T-cell (primary cell): ENCODE measurements at regions not wholly inside any gene's neighbourhood (a gene's known extent, or its start where the extent isn't known, plus 50 kb on each side); places are given as distances from the start of the nearest gene placed in this dataset.
"Not testable (repeated sequence)": the region's sequence is repeated elsewhere in the genome, so short reads cannot be mapped to it uniquely, and the experiment has no call there.

Experiments
- ATAC-seq, 4 experiments: fragments of 200-7000 bp in 3 of 4; fragments of 150-1000 bp in 1 of 4; cut with Tn5 transposase; replicated peaks in 1 of 4; 1 replicate in 3 of 4; 2 replicates in 1 of 4; pipeline ENCODE4 v1.10.0; 2021; ENCODE audit warnings: moderate library complexity in 3 of 4, mild to moderate bottlenecking in 2 of 4, moderate number of reproducible peaks in 1 of 4
- CTCF ChIA-PET, 2 donors: fragments of 300-600 bp; sonication (Branson Sonifier 250); formaldehyde crosslinking; loops; one replicate each; lab custom pipeline; 2022; ENCODE audit warnings: antibody characterized with exemption in 2 of 2; lab: Charles Lee
- POLR2A ChIA-PET, 2 donors: fragments of 300-600 bp; sonication (Branson Sonifier 250); formaldehyde crosslinking; loops; one replicate each; lab custom pipeline; 2022; ENCODE audit warnings: antibody characterized with exemption in 2 of 2; lab: Charles Lee
- DNase-seq, 35 experiments: peaks; one replicate each; pipeline versions ENCODE4 v3.0.0 to v3.0.0-alpha.2; 2013 to 2023
- H3K27ac ChIP-seq: one replicate; pipeline ENCODE4 v1.5.1; 2013; ENCODE audit warnings: low read length
- H3K27me3 ChIP-seq, 2 experiments: replicated peaks in 1 of 2; 1 replicate in 1 of 2; 2 replicates in 1 of 2; pipeline versions ENCODE4 v1.6.1 to v1.7.0; 2013; ENCODE audit warnings: low read length in 1 of 2, mixed read lengths in 1 of 2; ENCODE audit not compliant: control insufficient read depth in 2 of 2, insufficient read depth in 2 of 2; ENCODE audit errors: extremely low read depth in 1 of 2
- H3K36me3 ChIP-seq, 2 donors: 1 replicate in 1 of 2; 2 replicates in 1 of 2; pipeline versions ENCODE4 v1.6.1 to v1.7.0; 2013; ENCODE audit warnings: low read length in 1 of 2; ENCODE audit not compliant: control insufficient read depth in 2 of 2, insufficient read depth in 1 of 2; ENCODE audit errors: extremely low read depth in 1 of 2
- H3K4me1 ChIP-seq, 2 experiments: 1 replicate in 1 of 2; 2 replicates in 1 of 2; pipeline versions ENCODE4 v1.6.1 to v1.7.0; 2013; ENCODE audit warnings: low read length in 2 of 2, mixed read lengths in 1 of 2; ENCODE audit not compliant: insufficient read depth in 2 of 2, control insufficient read depth in 1 of 2; ENCODE audit errors: extremely low read depth in 1 of 2
- H3K4me3 ChIP-seq, 2 donors: 1 replicate in 1 of 2; 2 replicates in 1 of 2; pipeline versions ENCODE4 v1.5.1 to v1.7.0; 2013; ENCODE audit warnings: mild to moderate bottlenecking in 2 of 2, low read length in 1 of 2, moderate library complexity in 1 of 2; ENCODE audit not compliant: control insufficient read depth in 1 of 2; ENCODE audit errors: extremely low read depth in 1 of 2
- H3K9me3 ChIP-seq: 2 replicates; pipeline ENCODE4 v1.7.0; 2013
- H3K27ac Mint-ChIP-seq, 2 donors: one replicate each; pipeline ENCODE4 v1.8.0; 2020 to 2021; ENCODE audit warnings: mild to moderate bottlenecking in 2 of 2, mixed read lengths in 2 of 2
- H3K27me3 Mint-ChIP-seq, 2 donors: one replicate each; pipeline ENCODE4 v1.8.0; 2021 to 2022; ENCODE audit warnings: mixed read lengths in 2 of 2
- H3K36me3 Mint-ChIP-seq: one replicate; pipeline ENCODE4 v1.8.0; 2021; ENCODE audit warnings: mixed read lengths
- H3K4me1 Mint-ChIP-seq, 3 donors: one replicate each; pipeline ENCODE4 v1.8.0; 2020 to 2022; ENCODE audit warnings: mixed read lengths in 3 of 3, mild to moderate bottlenecking in 1 of 3
- H3K4me3 Mint-ChIP-seq, 3 donors: one replicate each; pipeline ENCODE4 v1.8.0; 2020 to 2022; ENCODE audit warnings: mild to moderate bottlenecking in 3 of 3, mixed read lengths in 3 of 3, moderate library complexity in 3 of 3
- H3K9me3 Mint-ChIP-seq, 3 donors: one replicate each; pipeline ENCODE4 v1.8.0; 2020 to 2022; ENCODE audit warnings: mixed read lengths in 3 of 3
- WGBS: methylation state at CpG from one replicate; pipeline ENCODE4 v1.1.5; 2013; ENCODE audit warnings: missing lambda C conversion rate; ENCODE audit not compliant: insufficient coverage; 5-methylcytosine and 5-hydroxymethylcytosine counted together

DNA sequence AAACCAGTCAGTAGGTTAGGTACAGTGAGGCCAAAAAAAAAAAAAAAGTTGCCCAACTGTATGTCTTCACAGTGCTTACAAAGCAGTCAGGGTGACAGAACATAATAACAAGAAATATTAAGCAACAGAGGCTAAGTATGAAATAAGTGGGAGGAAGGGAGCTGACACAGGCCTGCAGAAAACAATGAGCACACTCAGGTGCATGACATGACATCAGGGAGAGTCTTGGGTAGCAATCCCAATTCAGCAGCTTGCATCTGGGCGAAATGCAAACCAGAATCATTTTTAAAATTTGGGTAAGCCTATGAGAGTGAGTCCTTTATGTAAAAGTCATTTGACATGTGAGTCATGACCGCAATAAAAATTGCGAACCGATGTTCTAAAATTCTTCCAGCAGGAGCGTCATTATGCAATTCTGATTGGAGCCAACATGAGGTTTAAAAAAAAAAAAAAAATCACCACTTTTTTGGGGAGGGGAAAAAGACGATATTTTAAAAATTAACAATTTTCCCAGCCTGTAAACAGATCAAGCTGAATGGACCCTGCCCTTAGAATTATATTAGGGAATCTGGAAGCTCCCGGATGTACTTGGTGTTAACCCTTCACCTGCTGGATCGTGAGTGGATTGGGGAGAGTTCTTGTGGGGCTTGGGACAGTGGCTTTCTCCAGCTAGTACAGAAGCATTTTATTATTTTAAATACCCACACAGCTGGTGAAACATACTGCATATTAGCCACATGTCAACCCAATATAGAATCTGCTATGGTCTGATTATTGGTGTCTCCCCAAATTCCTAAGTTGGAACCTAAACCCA is 127.9 kb downstream of the NPIPB5 start:
- Histone ChIP-seq H3K27ac (no peak overlapping the region), H3K4me1 (no peaks in the 10 kb centered on the region), H3K9me3 (no peaks in the 10 kb centered on the region), H3K4me3 (no peak overlapping the region), H3K36me3 (no peaks in the 10 kb centered on the region), H3K27me3 (peaks cover 2 to 13% of the 10 kb centered on the region in 2 experiments)
- Mint-ChIP-seq H3K27me3 (peaks cover 0 to 3% of the 10 kb centered on the region in 2 donors), H3K27ac (no peak overlapping the region), H3K4me3 (no peak overlapping the region), H3K36me3 (no peaks in the 10 kb centered on the region), H3K9me3 (no peaks in the 10 kb centered on the region), H3K4me1 (no peaks in the 10 kb centered on the region)
- ChIA-PET CTCF (no interaction called here), POLR2A (interaction anchor here in 1 of 2 donors (0.6 kb wide), 1 partner anchor 1918 kb away, joined by 4 read pairs; no protein-coding TSS in a partner anchor)
- DNase-seq (no peak), ATAC-seq (no peak)
- 93% methylated on average over 4 of the region's 8 CpGs for WGBS

GRCh38 chr16:22641131-22641628 is 130.5 kb downstream of the NPIPB5 start:
- H3K9me3 Mint-ChIP-seq: no peaks in the 10 kb centered on the region
- Histone ChIP-seq H3K27ac (no peak overlapping the region), H3K27me3 (peaks cover under 1 to 18% of the 10 kb centered on the region in 2 experiments), H3K36me3 (no peaks in the 10 kb centered on the region), H3K4me3 (no peak overlapping the region), H3K4me1 (no peaks in the 10 kb centered on the region), H3K9me3 (no peaks in the 10 kb centered on the region)
- no peak for ATAC-seq
- no peaks in the 10 kb centered on the region for H3K4me1 Mint-ChIP-seq
- H3K36me3 Mint-ChIP-seq: no peaks in the 10 kb centered on the region
- no peak overlapping the region for H3K4me3 Mint-ChIP-seq
- no peak overlapping the region for H3K27ac Mint-ChIP-seq
- DNase-seq: no peak
- WGBS: 14% methylated on average over 1 of the region's 1 CpG
- no peaks in the 10 kb centered on the region for H3K27me3 Mint-ChIP-seq
- CTCF ChIA-PET: no interaction called here
- POLR2A ChIA-PET: no interaction called here

DNA sequence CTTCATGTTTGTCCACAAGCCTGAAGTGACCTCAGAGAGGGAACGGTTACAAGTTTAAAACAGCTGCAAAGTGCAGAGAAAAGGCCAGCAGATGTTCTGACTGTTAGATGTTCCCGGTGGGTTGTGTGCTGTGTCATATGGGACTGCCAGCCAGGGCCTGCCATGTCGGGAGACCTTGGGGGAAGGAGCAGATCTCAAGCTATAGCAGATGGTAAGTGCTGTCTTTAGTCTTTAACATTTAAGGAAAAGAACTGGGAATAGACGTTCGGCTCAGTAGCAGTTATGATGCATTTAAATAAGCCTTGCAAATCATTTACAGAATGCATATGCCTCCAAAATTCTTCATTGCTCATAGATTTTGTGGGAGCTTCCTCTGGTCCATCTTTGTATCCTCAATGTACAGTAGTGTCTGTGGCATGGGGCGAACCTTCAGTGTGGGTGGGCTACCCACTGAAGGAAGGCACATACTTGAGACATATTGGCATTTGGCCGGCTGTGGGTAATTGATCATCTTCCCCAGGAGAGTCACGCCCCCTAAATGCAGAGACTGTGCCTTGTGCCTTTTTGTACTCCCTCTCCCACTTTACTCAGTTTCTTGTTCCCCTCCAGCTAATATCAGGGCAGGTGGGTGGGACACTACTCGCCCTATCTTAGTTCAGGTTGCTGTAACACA is 131.9 kb downstream of the NPIPB5 start:
- H3K9me3 Mint-ChIP-seq: no peaks in the 10 kb centered on the region
- WGBS: 67% methylated on average over 6 of the region's 9 CpGs
- CTCF ChIA-PET: no interaction called here

GRCh38 chr16:22643203-22643602 is 132.5 kb downstream of the NPIPB5 start:
- H3K4me1 ChIP-seq, H3K36me3 ChIP-seq, CTCF ChIA-PET, H3K4me1 Mint-ChIP-seq, H3K9me3 ChIP-seq, H3K9me3 Mint-ChIP-seq, H3K36me3 Mint-ChIP-seq, H3K27ac ChIP-seq, DNase-seq, H3K4me3 Mint-ChIP-seq, H3K27ac Mint-ChIP-seq, H3K4me3 ChIP-seq, POLR2A ChIA-PET, H3K27me3 Mint-ChIP-seq, ATAC-seq: not testable (repeated sequence)
- H3K27me3 ChIP-seq: peaks cover 4 to 12% of the 10 kb centered on the region in 2 experiments
- WGBS: 60% methylated on average over 2 of the region's 5 CpGs

More for the DNA sequence above, 131.9 kb downstream of the NPIPB5 start:
- Mint-ChIP-seq H3K4me1 (no peaks in the 10 kb centered on the region), H3K36me3 (no peaks in the 10 kb centered on the region), H3K4me3 (no peak overlapping the region), H3K27me3 (no peaks in the 10 kb centered on the region), H3K27ac (no peak overlapping the region)
- ATAC-seq: no peak
- Histone ChIP-seq H3K9me3 (no peaks in the 10 kb centered on the region), H3K27ac (no peak overlapping the region), H3K36me3 (no peaks in the 10 kb centered on the region), H3K27me3 (peaks cover 2 to 12% of the 10 kb centered on the region in 2 experiments), H3K4me3 (no peak overlapping the region), H3K4me1 (no peaks in the 10 kb centered on the region)
- no peak for DNase-seq
- POLR2A ChIA-PET: no interaction called here

- no peak overlapping the region for H3K27ac ChIP-seq
- DNase-seq (no peak), ATAC-seq (no peak)
- H3K36me3 ChIP-seq: no peaks in the 10 kb centered on the region
- H3K4me3 ChIP-seq: no peak overlapping the region
- no peak overlapping the region for H3K27ac Mint-ChIP-seq
- H3K4me1 Mint-ChIP-seq: no peaks in the 10 kb centered on the region
- peaks cover 4 to 12% of the 10 kb centered on the region in 2 experiments for H3K27me3 ChIP-seq
- H3K9me3 ChIP-seq: no peaks in the 10 kb centered on the region
- no peaks in the 10 kb centered on the region for H3K4me1 ChIP-seq
- no peak overlapping the region for H3K4me3 Mint-ChIP-seq
- WGBS: 100% methylated on average over 1 of the region's 2 CpGs
- no peaks in the 10 kb centered on the region for H3K27me3 Mint-ChIP-seq
- POLR2A ChIA-PET: no interaction called here
- CTCF ChIA-PET: interaction anchor here in 1 of 2 donors (0.6 kb wide), 2 partner anchors 11 to 919 kb away, joined by 3 to 4 read pairs; no protein-coding TSS in a partner anchor
- H3K9me3 Mint-ChIP-seq: no peaks in the 10 kb centered on the region
- no peaks in the 10 kb centered on the region for H3K36me3 Mint-ChIP-seq
Measured at GRCh38 chr16:22643886-22644285, 133.2 kb downstream of the NPIPB5 start.

DNA sequence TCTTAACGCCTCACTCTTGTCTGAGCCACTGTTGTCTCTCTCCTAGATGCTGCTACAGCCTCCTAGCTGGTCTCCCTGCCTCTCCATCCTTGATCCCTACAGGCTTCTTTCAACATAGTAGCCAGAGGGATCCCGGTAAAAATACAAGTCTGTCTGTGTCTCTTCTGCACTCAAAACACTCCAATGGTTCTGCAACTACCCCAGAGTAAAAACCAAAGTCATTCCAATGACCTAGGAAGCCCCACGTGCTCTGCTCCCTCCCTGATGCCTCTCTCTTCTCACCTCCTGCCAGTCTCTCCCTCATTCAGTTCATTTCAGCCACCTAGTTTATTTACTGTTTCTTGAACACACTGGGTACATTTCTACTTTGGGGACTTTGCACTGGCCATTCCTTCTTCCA is 135.2 kb downstream of the NPIPB5 start:
- H3K9me3 ChIP-seq: no peaks in the 10 kb centered on the region
- peaks cover 4 to 12% of the 10 kb centered on the region in 2 experiments for H3K27me3 ChIP-seq
- H3K4me3 Mint-ChIP-seq: no peak overlapping the region
- no peak overlapping the region for H3K27ac ChIP-seq
- no peaks in the 10 kb centered on the region for H3K36me3 Mint-ChIP-seq
- no peaks in the 10 kb centered on the region for H3K36me3 ChIP-seq
- ChIA-PET POLR2A (no interaction called here), CTCF (no interaction called here)
- no peak overlapping the region for H3K4me3 ChIP-seq
- no peaks in the 10 kb centered on the region for H3K27me3 Mint-ChIP-seq
- H3K27ac Mint-ChIP-seq: no peak overlapping the region
- 47% methylated on average over 3 of the region's 3 CpGs for WGBS
- DNase-seq: no peak
- H3K4me1 Mint-ChIP-seq: no peaks in the 10 kb centered on the region
- H3K9me3 Mint-ChIP-seq: no peaks in the 10 kb centered on the region
- H3K4me1 ChIP-seq: no peaks in the 10 kb centered on the region
- no peak for ATAC-seq
